NCI-H748 treated with DMSO at 0.1 percent for 48 hours (cell line): ENCODE measurements at regions not wholly inside any gene's neighbourhood (a gene's known extent, or its start where the extent isn't known, plus 50 kb on each side); places are given as distances from the start of the nearest gene placed in this dataset.

ENCODE experiments used
- DNase-seq: peaks from one replicate; lab custom pipeline; 2025; lab: John Stamatoyannopoulos, UW

- no peak for DNase-seq
Measured at GRCh38 chr7:136254148-136254547, 277.0 kb upstream of the MTPN start.

DNA sequence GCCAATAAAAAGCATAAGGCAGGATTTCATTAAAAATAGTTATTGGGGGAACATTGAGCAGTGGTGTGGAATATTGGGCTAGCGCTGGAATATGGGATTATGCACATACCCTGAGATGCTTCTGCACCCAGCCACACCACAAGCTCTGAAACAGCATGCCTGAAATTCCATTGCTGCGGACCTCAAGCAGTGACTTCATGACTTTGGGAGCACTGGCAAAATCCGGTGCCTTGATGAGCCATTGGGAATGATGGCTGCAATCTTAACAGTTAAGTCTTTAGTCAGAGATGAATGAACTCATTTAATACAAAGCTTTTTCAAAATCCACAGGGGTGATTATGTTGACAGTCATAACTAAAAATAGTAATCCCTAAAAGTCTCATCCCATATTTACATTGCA is 274.7 kb upstream of the MTPN start:
- DNase-seq = no peak

DNA sequence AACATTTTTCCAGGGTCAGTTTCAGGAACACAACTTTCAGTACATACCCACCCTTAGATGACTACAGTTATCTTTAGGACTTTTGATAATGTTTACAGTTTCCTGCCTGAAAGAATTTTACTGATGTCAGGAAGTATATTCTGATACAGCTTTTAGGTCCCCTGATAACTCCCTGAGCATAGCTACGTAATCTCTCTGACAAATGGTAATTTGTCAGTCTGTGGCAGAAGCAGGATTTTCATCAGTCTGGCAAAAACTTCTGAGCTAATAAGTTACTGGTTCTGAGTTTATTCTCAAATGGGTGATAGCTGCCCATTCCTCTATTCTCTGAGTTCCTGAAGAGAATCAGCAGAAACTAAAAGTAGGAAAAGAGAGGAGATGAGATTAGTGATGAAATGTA is 270.1 kb upstream of the MTPN start:
- no peak for DNase-seq

GRCh38 chr7:136245327-136246004 is 268.3 kb upstream of the MTPN start:
- DNase-seq = no peak

DNA sequence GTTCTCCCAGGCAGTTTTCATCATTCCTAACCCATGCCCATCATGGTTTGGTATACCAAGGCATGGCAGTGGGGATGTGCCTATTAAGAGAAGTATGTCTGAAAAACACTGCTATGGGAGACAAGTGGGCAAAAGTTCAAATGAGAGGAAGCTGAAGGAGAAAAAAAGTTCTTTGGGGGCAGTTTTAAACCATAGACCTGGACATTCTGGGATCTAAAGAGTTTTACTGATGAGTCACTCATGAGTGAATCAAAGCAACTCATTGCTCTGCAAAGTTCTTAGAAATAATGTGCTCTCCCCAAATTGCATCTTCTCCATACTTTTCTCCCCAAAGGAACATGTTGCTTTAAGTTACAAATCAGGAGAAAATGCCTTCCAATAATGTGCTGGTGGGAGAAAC is 256.9 kb upstream of the MTPN start:
- DNase-seq = no peak

GRCh38 chr7:136230210-136230609 is 253.1 kb upstream of the MTPN start:
- no peak for DNase-seq

DNA sequence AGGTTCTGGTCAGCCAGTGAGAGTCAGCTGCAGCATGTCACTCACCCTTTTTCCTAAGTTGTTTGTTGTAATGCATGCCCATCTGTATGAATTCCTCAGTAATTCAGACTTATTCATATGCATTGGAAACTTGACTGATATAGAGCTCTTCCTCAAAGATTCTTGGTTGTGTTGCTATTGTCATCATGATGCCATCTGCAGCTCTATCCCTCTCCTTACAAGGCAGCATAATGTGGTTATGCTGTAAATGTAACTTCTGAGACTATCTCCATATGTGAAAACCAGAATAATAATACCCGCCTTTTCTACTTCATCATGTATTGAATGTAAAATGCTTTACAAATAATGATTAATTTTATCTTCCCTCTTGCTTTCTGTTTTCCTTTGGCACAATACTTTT is 252.6 kb upstream of the MTPN start:
- no peak for DNase-seq

DNA sequence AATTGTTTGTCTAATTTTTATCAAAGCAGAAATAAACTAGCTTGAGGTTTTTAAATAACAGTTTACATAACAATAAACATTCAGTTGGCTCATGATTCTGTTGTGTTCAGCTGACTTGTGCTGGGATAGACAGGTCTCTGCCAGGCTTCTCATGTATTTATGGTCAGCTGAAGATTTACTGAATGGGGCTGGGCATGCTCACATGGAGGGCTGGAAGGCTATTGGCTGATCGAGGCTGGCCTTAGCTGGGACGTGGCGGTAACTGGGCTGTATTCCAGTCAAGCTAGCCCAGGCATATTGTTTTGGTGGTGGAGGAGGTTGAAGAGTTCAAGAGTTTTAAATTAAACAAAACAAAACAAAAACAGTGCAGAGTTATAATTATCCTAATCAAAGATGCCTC is 251.0 kb upstream of the MTPN start:
- DNase-seq = no peak

- DNase-seq = no peak
Measured at GRCh38 chr7:136214356-136214755, 237.2 kb upstream of the MTPN start.

DNA sequence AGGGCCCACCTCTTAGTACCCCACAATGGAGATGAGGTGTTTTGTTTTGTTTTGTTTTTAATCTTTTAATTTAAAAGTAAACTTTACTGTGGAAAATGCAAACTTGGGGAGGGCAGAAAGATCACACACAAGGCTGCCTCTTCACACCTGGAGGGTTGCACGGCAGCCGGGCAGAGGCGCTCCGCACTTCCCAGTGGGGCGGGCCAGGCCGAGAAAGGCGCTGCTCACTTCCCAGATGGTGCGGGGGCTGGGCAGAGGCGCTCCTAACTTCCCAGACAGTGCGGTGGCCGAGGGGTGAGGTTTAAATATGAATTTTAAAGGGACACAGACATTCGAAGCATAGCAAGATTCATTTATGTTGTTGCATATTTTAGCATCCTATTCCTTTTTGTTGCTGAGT is 235.9 kb upstream of the MTPN start:
- no peak for DNase-seq

- DNase-seq = no peak
Measured at GRCh38 chr7:136210664-136211063, 233.5 kb upstream of the MTPN start.

DNA sequence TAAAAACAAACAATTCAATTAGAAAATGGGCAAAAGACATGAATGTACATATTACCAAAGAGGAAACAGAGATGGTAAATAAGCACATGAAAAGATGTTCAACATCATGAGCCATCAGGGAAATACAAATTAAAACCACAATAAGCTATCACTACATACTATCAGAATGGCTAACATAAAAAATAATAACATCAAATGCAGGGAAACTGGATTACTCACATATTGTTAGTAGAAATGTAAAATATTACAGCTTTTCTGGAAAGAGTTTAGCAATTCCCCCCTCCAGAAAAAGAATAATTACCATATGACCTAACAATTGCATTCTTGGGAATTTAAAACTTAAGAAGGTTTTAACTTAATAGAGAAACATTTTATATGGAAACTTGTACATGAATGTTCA is 232.9 kb upstream of the MTPN start:
- no peak for DNase-seq

DNA sequence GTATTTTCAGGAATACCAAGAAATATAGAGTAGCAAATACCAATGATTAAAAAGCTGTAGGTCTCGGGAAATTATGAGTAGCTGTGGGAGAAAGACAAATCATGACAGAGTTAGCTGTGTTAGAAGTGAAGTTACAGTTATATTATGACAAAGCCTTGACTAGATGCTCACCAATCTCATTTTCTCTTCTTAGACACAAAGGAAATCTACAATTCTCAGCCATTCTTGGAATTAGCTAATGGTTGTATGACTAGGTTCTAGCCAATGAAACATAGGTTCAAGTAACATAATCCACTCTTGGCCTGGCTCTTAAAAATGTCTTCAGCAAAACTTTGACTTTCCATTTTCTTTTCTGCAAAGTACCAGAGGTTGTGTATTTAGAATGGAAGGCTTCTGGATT is 228.8 kb upstream of the MTPN start:
- DNase-seq = no peak

DNA sequence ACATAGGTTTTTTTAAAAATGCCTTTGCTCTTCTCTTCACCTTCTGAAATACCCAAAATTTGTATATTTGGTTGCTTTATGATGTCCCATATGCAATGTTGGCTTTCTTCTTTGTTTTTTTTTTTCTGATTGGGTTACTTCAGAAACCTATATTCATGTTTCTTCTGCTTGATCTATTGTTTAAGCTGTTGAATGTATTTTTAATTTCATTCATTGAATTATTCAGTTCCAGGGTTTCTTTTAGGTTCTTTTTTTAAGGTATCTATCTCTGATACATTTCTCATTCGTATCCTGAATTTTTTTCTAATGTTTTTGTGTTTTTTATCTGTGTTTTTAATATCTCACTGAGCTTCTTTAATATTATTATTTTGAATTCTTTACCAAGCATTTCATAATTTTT is 221.0 kb upstream of the MTPN start:
- no peak for DNase-seq

DNA sequence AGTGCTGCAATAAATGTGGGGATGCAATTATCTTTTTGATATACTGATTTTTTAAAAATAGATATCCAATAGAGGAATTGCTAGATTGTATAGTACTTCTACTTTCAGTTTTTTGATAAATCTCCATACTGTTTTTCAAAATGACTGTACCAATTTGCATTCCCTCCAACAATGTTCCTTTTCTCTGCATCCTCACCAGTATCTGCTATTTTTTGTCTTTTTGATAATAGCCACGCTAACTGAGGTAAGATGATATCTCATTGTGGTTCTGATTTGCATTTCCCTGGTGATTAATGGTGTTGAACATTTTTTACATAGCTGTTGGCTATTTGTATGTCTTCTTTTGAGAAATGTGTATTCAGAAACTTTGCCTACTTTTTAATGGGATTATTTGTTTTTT is 217.7 kb upstream of the MTPN start:
- DNase-seq = no peak

- no peak for DNase-seq
Measured at GRCh38 chr7:136193940-136194339, 216.8 kb upstream of the MTPN start.

DNA sequence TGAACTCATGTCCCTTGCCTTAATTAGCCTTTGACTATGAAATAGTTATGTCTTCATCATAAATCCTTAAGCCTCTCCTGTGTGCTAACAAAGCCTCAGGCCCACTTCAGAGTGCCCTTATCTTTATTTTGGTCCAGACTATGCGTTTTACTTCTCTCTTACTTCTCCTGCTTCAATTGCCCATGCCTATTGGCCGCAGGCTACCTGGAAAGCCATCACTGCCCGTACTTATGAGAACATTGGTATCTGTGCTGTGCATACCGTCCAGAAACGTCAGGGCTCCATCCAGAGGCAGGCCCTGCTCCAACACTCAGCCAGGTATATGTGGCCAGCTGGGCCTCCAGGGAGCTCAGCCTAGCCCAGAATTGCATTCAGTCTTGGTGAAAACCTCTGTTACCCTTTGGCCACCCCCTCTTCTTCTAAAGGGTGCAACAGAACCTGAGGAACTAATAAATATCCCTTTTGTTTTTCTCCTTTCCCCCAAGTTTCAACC is 212.4 kb upstream of the MTPN start:
- DNase-seq = no peak

- DNase-seq = no peak
Measured at GRCh38 chr7:136186281-136186680, 209.1 kb upstream of the MTPN start.

GRCh38 chr7:136184719-136185118 is 207.6 kb upstream of the MTPN start:
- DNase-seq = no peak

- no peak for DNase-seq
Measured at GRCh38 chr7:136183981-136184380, 206.8 kb upstream of the MTPN start.

DNA sequence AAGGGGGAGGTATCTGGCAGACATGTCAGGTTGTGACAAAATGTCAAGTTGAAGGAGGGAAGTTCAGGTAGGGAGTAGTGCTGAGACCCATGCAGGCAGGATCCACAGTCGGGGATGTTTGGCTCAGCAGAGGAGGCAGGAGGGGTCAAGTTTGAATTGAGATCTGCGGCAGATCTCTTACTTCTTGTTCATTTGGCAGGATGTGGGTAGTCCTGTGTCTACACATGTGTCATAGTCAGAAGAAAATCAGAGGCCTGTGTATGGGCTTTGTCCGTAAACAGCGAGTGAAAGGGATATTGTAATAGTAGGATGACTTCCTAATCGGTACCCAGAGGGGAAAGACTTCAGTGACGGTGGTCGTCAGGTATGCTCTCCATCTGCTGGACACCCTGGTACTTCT is 203.8 kb upstream of the MTPN start:
- no peak for DNase-seq

GRCh38 chr7:136179851-136180721 is 202.9 kb upstream of the MTPN start:
- no peak for DNase-seq

DNA sequence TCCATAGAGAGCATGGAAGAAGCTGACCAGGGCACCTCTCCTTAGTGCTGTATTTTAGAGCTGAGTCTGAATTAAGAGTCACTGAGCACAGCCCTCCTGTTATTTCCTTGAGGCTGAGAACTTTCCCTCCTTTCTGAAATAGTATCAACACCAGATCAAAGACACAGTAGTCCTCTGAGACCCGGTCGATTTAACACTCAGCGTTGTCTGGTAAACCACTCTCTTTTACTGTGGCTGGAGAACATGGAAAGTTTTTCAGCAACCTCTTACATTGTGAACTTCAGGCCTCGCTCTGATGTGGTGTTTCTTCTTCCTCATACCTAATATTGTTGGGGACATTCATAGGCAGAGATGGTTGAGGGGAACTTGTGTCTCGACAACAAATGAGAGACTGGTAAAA is 202.0 kb upstream of the MTPN start:
- no peak for DNase-seq
